ENCODE measurements at regions not wholly inside any gene's neighbourhood (a gene's known extent, or its start where the extent isn't known, plus 50 kb on each side); places are given as distances from the start of the nearest gene placed in this dataset.
A peak's percentile ranks its signal among the peaks of the same experiment; 100 is the strongest.
"Not testable (repeated sequence)": the region's sequence is repeated elsewhere in the genome, so short reads cannot be mapped to it uniquely, and the experiment has no call there.

- no peak for DNase-seq
These were observed 457.8 kb downstream of the EIPR1 start for GRCh38 chr2:2919574-2920365.

- DNase-seq = no peak
These were observed 458.6 kb downstream of the EIPR1 start for GRCh38 chr2:2919026-2919425.

GRCh38 chr2:2916621-2917020 is 461.0 kb downstream of the EIPR1 start:
- no peak for DNase-seq

GRCh38 chr2:2914252-2914651 is 463.4 kb downstream of the EIPR1 start:
- DNase-seq = no peak

- no peak for DNase-seq
These were observed 464.0 kb downstream of the EIPR1 start for GRCh38 chr2:2913601-2914120.

- no peak for DNase-seq
These were observed 464.9 kb downstream of the EIPR1 start for GRCh38 chr2:2912731-2913130.

GRCh38 chr2:2912293-2912692 is 465.3 kb downstream of the EIPR1 start:
- DNase-seq = no peak

- no peak for DNase-seq
These were observed 467.4 kb downstream of the EIPR1 start for GRCh38 chr2:2910259-2910658.

- DNase-seq = no peak
These were observed 468.3 kb downstream of the EIPR1 start for GRCh38 chr2:2909086-2910035.

- no peak for DNase-seq
These were observed 471.5 kb downstream of the EIPR1 start for GRCh38 chr2:2906091-2906490.

- no peak for DNase-seq
These were observed 472.8 kb downstream of the EIPR1 start for GRCh38 chr2:2904721-2905350.

- DNase-seq = no peak
These were observed 474.9 kb downstream of the EIPR1 start for GRCh38 chr2:2902547-2903281.

GRCh38 chr2:2901384-2902345 is 476.0 kb downstream of the EIPR1 start:
- DNase-seq = peak; percentile 6

GRCh38 chr2:2899826-2900225 is 477.8 kb downstream of the EIPR1 start:
- DNase-seq = no peak

GRCh38 chr2:2898744-2899143 is 478.9 kb downstream of the EIPR1 start:
- no peak for DNase-seq

GRCh38 chr2:2896643-2897042 is 481.0 kb downstream of the EIPR1 start:
- DNase-seq = no peak

- DNase-seq = no peak
These were observed 481.6 kb downstream of the EIPR1 start for GRCh38 chr2:2896011-2896410.

GRCh38 chr2:2894011-2894410 is 483.6 kb downstream of the EIPR1 start:
- DNase-seq = not testable (repeated sequence)

- DNase-seq = no peak
These were observed 484.7 kb downstream of the EIPR1 start for GRCh38 chr2:2892892-2893291.

GRCh38 chr2:2892378-2892777 is 485.2 kb downstream of the EIPR1 start:
- DNase-seq = no peak

GRCh38 chr2:2890901-2891300 is 486.7 kb downstream of the EIPR1 start:
- DNase-seq = no peak

Measured in hematopoietic multipotent progenitor cell treated with erythropoietin and hydrocortisone succinate and interleukin-3 and kit ligand, for 4 days (in vitro differentiated cells).